ENCODE measurements at regions not wholly inside any gene's neighbourhood (a gene's known extent, or its start where the extent isn't known, plus 50 kb on each side); places are given as distances from the start of the nearest gene placed in this dataset.
"Not testable (repeated sequence)": the region's sequence is repeated elsewhere in the genome, so short reads cannot be mapped to it uniquely, and the experiment has no call there.

DNA sequence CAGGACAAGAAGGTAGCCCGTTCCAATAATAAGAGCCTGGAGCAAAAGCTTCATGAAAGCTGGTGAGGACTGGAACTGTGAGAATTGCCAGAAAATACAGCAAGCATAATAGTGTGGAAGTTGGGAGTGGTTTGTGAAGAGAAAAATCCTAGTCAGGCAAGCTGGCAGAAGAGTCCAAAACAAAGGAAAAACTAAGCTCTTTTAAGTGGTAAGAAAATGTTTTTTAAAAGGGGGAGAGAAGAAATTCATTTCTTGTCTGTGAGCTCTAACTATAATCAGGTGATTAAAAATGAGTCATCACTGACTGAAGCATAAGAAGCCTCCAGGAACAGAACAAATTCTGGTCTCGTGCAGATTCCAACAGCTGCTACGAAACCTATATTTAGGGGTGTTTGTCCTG is 102.6 kb downstream of the CAAP1 start:
- no peak overlapping the region for H3K27ac ChIP-seq (ENCODE audit: low read depth in 1 of 2, low read length in 1 of 2)
- H3K9me3 ChIP-seq (ENCODE audit: control insufficient read depth in 4 of 4, insufficient read depth in 3 of 4, low read length in 3 of 4) = no peaks in the 10 kb centered on the region
- H3K4me3 ChIP-seq = no peak overlapping the region
- WGBS, 2 donors = 62 to 63% methylated on average over 3 of the region's 3 CpGs
- H3K36me3 ChIP-seq (ENCODE audit: control insufficient read depth in 4 of 4, insufficient read depth in 4 of 4, low read length in 4 of 4) = no peaks in the 10 kb centered on the region
- H3K9ac ChIP-seq (ENCODE audit: insufficient read depth in 1 of 2, low read length in 2 of 2) = no peak overlapping the region
- H3K27me3 ChIP-seq (ENCODE audit: control insufficient read depth in 3 of 3, insufficient read depth in 3 of 3, low read length in 2 of 3) = no peaks in the 10 kb centered on the region
- no peaks in the 10 kb centered on the region for H3K4me1 ChIP-seq (ENCODE audit: control insufficient read depth in 5 of 5, insufficient read depth in 5 of 5, low read length in 5 of 5)
- no peak for DNase-seq
- no peak for ATAC-seq (ENCODE audit: insufficient read depth, low FRiP score)
- TF ChIP-seq, protein P1, sequence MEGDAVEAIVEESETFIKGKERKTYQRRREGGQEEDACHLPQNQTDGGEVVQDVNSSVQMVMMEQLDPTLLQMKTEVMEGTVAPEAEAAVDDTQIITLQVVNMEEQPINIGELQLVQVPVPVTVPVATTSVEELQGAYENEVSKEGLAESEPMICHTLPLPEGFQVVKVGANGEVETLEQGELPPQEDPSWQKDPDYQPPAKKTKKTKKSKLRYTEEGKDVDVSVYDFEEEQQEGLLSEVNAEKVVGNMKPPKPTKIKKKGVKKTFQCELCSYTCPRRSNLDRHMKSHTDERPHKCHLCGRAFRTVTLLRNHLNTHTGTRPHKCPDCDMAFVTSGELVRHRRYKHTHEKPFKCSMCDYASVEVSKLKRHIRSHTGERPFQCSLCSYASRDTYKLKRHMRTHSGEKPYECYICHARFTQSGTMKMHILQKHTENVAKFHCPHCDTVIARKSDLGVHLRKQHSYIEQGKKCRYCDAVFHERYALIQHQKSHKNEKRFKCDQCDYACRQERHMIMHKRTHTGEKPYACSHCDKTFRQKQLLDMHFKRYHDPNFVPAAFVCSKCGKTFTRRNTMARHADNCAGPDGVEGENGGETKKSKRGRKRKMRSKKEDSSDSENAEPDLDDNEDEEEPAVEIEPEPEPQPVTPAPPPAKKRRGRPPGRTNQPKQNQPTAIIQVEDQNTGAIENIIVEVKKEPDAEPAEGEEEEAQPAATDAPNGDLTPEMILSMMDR (IDR thresholded peaks at IDR 0.05; ENCODE audit: control extremely low read depth, extremely low read depth) = no peak

DNA sequence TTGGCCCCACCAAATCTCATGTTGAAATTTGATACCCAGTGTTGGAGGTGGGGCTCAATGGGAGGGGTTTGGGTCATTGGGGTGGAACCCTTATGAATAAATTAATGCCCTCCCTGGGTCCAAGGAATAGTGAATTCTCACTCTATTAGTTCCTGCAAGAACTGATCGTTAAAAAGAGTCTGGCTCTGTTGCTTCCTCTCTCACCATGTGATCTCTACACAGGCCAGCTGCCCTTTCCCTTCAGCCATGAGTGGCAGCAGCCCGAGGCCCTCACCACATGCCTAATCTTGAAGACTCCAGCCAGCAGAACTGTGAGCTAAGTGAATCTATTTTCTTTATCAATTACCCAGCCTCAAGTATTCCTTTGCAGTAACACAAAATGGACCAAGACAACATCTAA is 106.0 kb downstream of the CAAP1 start:
- ATAC-seq (ENCODE audit: insufficient read depth, low FRiP score) (no peak), DNase-seq (no peak)
- 48 to 49% methylated on average over 2 of the region's 2 CpGs for WGBS, 2 donors

DNA sequence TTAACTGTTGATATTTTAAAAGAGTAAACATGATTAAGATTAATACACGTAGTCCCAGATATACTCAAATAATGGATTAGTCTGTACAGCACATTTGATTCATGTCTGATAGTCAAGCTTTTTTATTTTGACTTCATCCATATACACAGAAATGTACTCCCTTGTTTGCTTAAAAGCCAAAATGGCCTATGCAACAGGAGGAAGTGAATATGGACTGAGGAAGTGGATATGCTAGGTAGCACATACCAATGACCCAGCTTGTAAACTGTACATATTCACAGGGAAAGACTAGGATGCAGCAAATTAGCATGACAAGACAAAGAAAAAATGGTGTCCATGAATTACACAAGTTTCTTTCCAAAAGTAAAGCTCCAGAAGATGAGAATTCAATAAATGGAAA is 109.7 kb downstream of the CAAP1 start:
- no peak overlapping the region for H3K4me3 ChIP-seq
- H3K9me3 ChIP-seq (ENCODE audit: control insufficient read depth in 4 of 4, insufficient read depth in 3 of 4, low read length in 3 of 4) = peaks cover 0 to 5% (median 0%) of the 10 kb centered on the region in 4 donors
- ATAC-seq (ENCODE audit: insufficient read depth, low FRiP score) = no peak
- 93% methylated on average over 1 of the region's 1 CpG for WGBS, 2 donors
- H3K36me3 ChIP-seq (ENCODE audit: control insufficient read depth in 4 of 4, insufficient read depth in 4 of 4, low read length in 4 of 4) = no peaks in the 10 kb centered on the region
- H3K4me1 ChIP-seq (ENCODE audit: control insufficient read depth in 5 of 5, insufficient read depth in 5 of 5, low read length in 5 of 5) = no peaks in the 10 kb centered on the region
- TF ChIP-seq, protein P1 (IDR thresholded peaks at IDR 0.05; ENCODE audit: control extremely low read depth, extremely low read depth) = no peak
- H3K27me3 ChIP-seq (ENCODE audit: control insufficient read depth in 3 of 3, insufficient read depth in 3 of 3, low read length in 2 of 3) = no peaks in the 10 kb centered on the region
- no peak for DNase-seq
- no peak overlapping the region for H3K27ac ChIP-seq (ENCODE audit: low read depth in 1 of 2, low read length in 1 of 2)
- H3K9ac ChIP-seq (ENCODE audit: insufficient read depth in 1 of 2, low read length in 2 of 2) = no peak overlapping the region

More for the DNA sequence above, 106.0 kb downstream of the CAAP1 start:
- no peak overlapping the region for H3K4me3 ChIP-seq
- no peak overlapping the region for H3K27ac ChIP-seq (ENCODE audit: low read depth in 1 of 2, low read length in 1 of 2)
- TF ChIP-seq, protein P1 (IDR thresholded peaks at IDR 0.05; ENCODE audit: control extremely low read depth, extremely low read depth) = no peak
- H3K9ac ChIP-seq (ENCODE audit: insufficient read depth in 1 of 2, low read length in 2 of 2) = no peak overlapping the region
- no peaks in the 10 kb centered on the region for H3K9me3 ChIP-seq (ENCODE audit: control insufficient read depth in 4 of 4, insufficient read depth in 3 of 4, low read length in 3 of 4)
- H3K4me1 ChIP-seq (ENCODE audit: control insufficient read depth in 5 of 5, insufficient read depth in 5 of 5, low read length in 5 of 5) = no peaks in the 10 kb centered on the region
- no peaks in the 10 kb centered on the region for H3K36me3 ChIP-seq (ENCODE audit: control insufficient read depth in 4 of 4, insufficient read depth in 4 of 4, low read length in 4 of 4)
- H3K27me3 ChIP-seq (ENCODE audit: control insufficient read depth in 3 of 3, insufficient read depth in 3 of 3, low read length in 2 of 3) = no peaks in the 10 kb centered on the region

DNA sequence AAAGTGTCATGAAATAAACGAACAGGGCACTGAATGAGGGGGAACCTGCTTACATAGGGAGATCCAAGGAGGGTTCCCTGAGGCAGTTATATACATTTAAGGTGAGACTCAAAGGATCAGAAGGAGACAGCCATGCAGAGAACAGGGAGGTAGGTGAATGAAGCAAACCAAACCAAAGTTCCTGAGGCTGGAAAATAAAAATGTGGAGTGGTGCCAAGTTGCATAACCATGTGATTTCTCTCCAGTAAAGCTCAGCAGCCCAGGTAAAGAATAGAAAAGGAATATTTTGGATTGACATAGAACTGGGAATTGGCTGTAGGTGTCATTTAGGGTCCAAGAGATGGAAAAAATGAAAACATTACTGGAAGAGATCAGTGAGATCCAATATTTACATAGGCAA is 110.7 kb downstream of the CAAP1 start:
- Histone ChIP-seq H3K36me3 (ENCODE audit: control insufficient read depth in 4 of 4, insufficient read depth in 4 of 4, low read length in 4 of 4) (no peaks in the 10 kb centered on the region), H3K4me3 (no peak overlapping the region), H3K4me1 (ENCODE audit: control insufficient read depth in 5 of 5, insufficient read depth in 5 of 5, low read length in 5 of 5) (no peaks in the 10 kb centered on the region), H3K27ac (ENCODE audit: low read depth in 1 of 2, low read length in 1 of 2) (no peak overlapping the region), H3K9me3 (ENCODE audit: control insufficient read depth in 4 of 4, insufficient read depth in 3 of 4, low read length in 3 of 4) (peaks cover 0 to 5% (median 0%) of the 10 kb centered on the region in 4 donors), H3K9ac (ENCODE audit: insufficient read depth in 1 of 2, low read length in 2 of 2) (no peak overlapping the region), H3K27me3 (ENCODE audit: control insufficient read depth in 3 of 3, insufficient read depth in 3 of 3, low read length in 2 of 3) (no peaks in the 10 kb centered on the region)
- 0% methylated on average over 1 of the region's 1 CpG for WGBS, 2 donors
- peak in 1 of 3 donors; percentile 22 for DNase-seq
- ATAC-seq (ENCODE audit: insufficient read depth, low FRiP score) = no peak
- TF ChIP-seq, protein P1 (IDR thresholded peaks at IDR 0.05; ENCODE audit: control extremely low read depth, extremely low read depth) = no peak

DNA sequence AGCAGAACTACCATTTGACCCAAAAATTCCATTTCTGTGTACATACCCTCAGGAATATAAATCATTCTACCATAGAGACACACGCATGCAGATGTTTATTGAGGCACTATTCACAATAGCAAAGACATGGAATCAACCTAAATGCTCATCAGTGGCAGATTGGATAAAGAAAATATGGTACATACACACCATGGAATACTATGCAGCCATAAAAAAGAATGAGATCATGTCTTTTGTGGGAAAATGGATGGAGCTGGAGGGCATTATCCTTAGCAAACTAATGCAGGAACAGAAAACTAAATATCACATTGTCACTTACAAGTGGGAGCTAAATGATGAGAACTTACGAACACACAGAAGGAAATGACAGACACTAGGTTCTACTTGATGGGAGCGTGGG is 112.3 kb downstream of the CAAP1 start:
- not testable (repeated sequence) for ATAC-seq (ENCODE audit: insufficient read depth, low FRiP score); H3K4me1 ChIP-seq (ENCODE audit: control insufficient read depth in 5 of 5, insufficient read depth in 5 of 5, low read length in 5 of 5); H3K9ac ChIP-seq (ENCODE audit: insufficient read depth in 1 of 2, low read length in 2 of 2); H3K27ac ChIP-seq (ENCODE audit: low read depth in 1 of 2, low read length in 1 of 2); DNase-seq; H3K9me3 ChIP-seq (ENCODE audit: control insufficient read depth in 4 of 4, insufficient read depth in 3 of 4, low read length in 3 of 4); H3K36me3 ChIP-seq (ENCODE audit: control insufficient read depth in 4 of 4, insufficient read depth in 4 of 4, low read length in 4 of 4); H3K27me3 ChIP-seq (ENCODE audit: control insufficient read depth in 3 of 3, insufficient read depth in 3 of 3, low read length in 2 of 3); H3K4me3 ChIP-seq
- 77 to 78% methylated on average over 3 of the region's 3 CpGs for WGBS, 2 donors

Measured in lung (tissue), 11 donors.